Naive thymus-derived CD8-positive, alpha-beta T cell (primary cell): ENCODE measurements at regions not wholly inside any gene's neighbourhood (a gene's known extent, or its start where the extent isn't known, plus 50 kb on each side); places are given as distances from the start of the nearest gene placed in this dataset.

Experiments used
- ATAC-seq, 2 donors: fragments of 150-1000 bp; cut with Tn5 transposase in 1 of 2; sonication (Bioruptor Pico), chemical (Tn5 transposase) in 1 of 2; 1 replicate in 1 of 2; 2 replicates in 1 of 2; pipeline ENCODE4 v1.10.0; 2021; ENCODE audit warnings: mild to moderate bottlenecking in 2 of 2, moderate library complexity in 2 of 2
- POLR2A ChIA-PET: fragments of 350-600 bp; sonication (Branson Sonifier 250); formaldehyde crosslinking; loops from one replicate; lab custom pipeline; 2021; ENCODE audit warnings: antibody characterized with exemption; lab: Charles Lee
- DNase-seq, 10 donors: peaks; one replicate each; pipeline versions ENCODE4 v3.0.0 to v3.0.0-alpha.2; 2020 to 2022
- H3K27ac Mint-ChIP-seq, 10 donors: one replicate each; pipeline ENCODE4 v1.8.0; 2020 to 2022; ENCODE audit warnings: mild to moderate bottlenecking in 10 of 10, mixed read lengths in 10 of 10, moderate library complexity in 4 of 10, inconsistent platforms in 1 of 10
- H3K27me3 Mint-ChIP-seq, 5 donors: one replicate each; pipeline ENCODE4 v1.8.0; 2021 to 2022; ENCODE audit warnings: mixed read lengths in 5 of 5
- H3K36me3 Mint-ChIP-seq, 3 donors: one replicate each; pipeline ENCODE4 v1.8.0; 2020 to 2022; ENCODE audit warnings: mixed read lengths in 3 of 3, mild to moderate bottlenecking in 2 of 3, inconsistent platforms in 1 of 3
- H3K4me1 Mint-ChIP-seq, 4 donors: one replicate each; pipeline ENCODE4 v1.8.0; 2021 to 2022; ENCODE audit warnings: mixed read lengths in 4 of 4
- H3K4me3 Mint-ChIP-seq, 10 donors: one replicate each; pipeline ENCODE4 v1.8.0; 2020 to 2022; ENCODE audit warnings: mild to moderate bottlenecking in 10 of 10, mixed read lengths in 10 of 10, moderate library complexity in 6 of 10, inconsistent platforms in 1 of 10
- H3K9me3 Mint-ChIP-seq, 9 donors: one replicate each; pipeline ENCODE4 v1.8.0; 2020 to 2022; ENCODE audit warnings: mixed read lengths in 9 of 9, mild to moderate bottlenecking in 3 of 9, inconsistent platforms in 1 of 9, moderate library complexity in 1 of 9

GRCh38 chr5:98128271-98128670, 645.2 kb upstream of the RGMB start:
- DNase-seq, result no peak
- ATAC-seq, result no peak
- Mint-ChIP-seq H3K4me1 (no peaks in the 10 kb centered on the region), H3K27ac (no peak overlapping the region), H3K27me3 (no peaks in the 10 kb centered on the region), H3K4me3 (no peak overlapping the region), H3K36me3 (no peaks in the 10 kb centered on the region), H3K9me3 (peaks cover 0 to 7% (median 2%) of the 10 kb centered on the region in 9 donors)
- POLR2A ChIA-PET, result no interaction called here

- H3K4me1 Mint-ChIP-seq, result no peaks in the 10 kb centered on the region
- H3K36me3 Mint-ChIP-seq, result no peaks in the 10 kb centered on the region
- ATAC-seq (no peak), DNase-seq (no peak)
- no peaks in the 10 kb centered on the region for H3K27me3 Mint-ChIP-seq
- POLR2A ChIA-PET, result no interaction called here
- H3K9me3 Mint-ChIP-seq, result peaks cover 0 to 7% (median 2%) of the 10 kb centered on the region in 9 donors
- H3K27ac Mint-ChIP-seq, result no peak overlapping the region
- no peak overlapping the region for H3K4me3 Mint-ChIP-seq
Observed at GRCh38 chr5:98128846-98129245, 644.6 kb upstream of the RGMB start.

- POLR2A ChIA-PET, result no interaction called here
- H3K4me1 Mint-ChIP-seq, result no peaks in the 10 kb centered on the region
Observed at GRCh38 chr5:98130261-98131035, 643.0 kb upstream of the RGMB start.

GRCh38 chr5:98144116-98144515, 629.3 kb upstream of the RGMB start:
- POLR2A ChIA-PET, result no interaction called here
- no peak for ATAC-seq
- Mint-ChIP-seq H3K4me1 (no peaks in the 10 kb centered on the region), H3K27me3 (peaks cover 0 to 1% (median 0%) of the 10 kb centered on the region in 5 donors), H3K9me3 (peaks cover 0 to 4% (median 0%) of the 10 kb centered on the region in 9 donors), H3K27ac (no peak overlapping the region), H3K4me3 (no peak overlapping the region), H3K36me3 (no peaks in the 10 kb centered on the region)
- DNase-seq, result no peak

More at GRCh38 chr5:98130261-98131035, 643.0 kb upstream of the RGMB start:
- peaks cover 0 to 8% (median 3%) of the 10 kb centered on the region in 9 donors for H3K9me3 Mint-ChIP-seq
- no peak for DNase-seq
- H3K4me3 Mint-ChIP-seq, result no peak overlapping the region
- no peaks in the 10 kb centered on the region for H3K27me3 Mint-ChIP-seq
- no peaks in the 10 kb centered on the region for H3K36me3 Mint-ChIP-seq
- H3K27ac Mint-ChIP-seq, result no peak overlapping the region
- ATAC-seq, result no peak

- Mint-ChIP-seq H3K4me3 (no peak overlapping the region), H3K4me1 (no peaks in the 10 kb centered on the region), H3K27me3 (peaks cover 0 to 1% (median 0%) of the 10 kb centered on the region in 5 donors), H3K36me3 (no peaks in the 10 kb centered on the region), H3K9me3 (peaks cover 0 to 4% (median 0%) of the 10 kb centered on the region in 9 donors), H3K27ac (no peak overlapping the region)
- no peak for ATAC-seq
- DNase-seq, result no peak
- POLR2A ChIA-PET, result no interaction called here
Observed at GRCh38 chr5:98144710-98145109, 628.8 kb upstream of the RGMB start.

GRCh38 chr5:98157368-98157767, 616.1 kb upstream of the RGMB start:
- peaks cover 0 to 7% (median 0%) of the 10 kb centered on the region in 5 donors for H3K27me3 Mint-ChIP-seq
- POLR2A ChIA-PET, result no interaction called here
- H3K4me3 Mint-ChIP-seq, result no peak overlapping the region
- H3K27ac Mint-ChIP-seq, result no peak overlapping the region
- ATAC-seq, result no peak
- H3K4me1 Mint-ChIP-seq, result no peaks in the 10 kb centered on the region
- no peaks in the 10 kb centered on the region for H3K36me3 Mint-ChIP-seq
- no peak for DNase-seq
- peaks cover 0 to 3% (median 0%) of the 10 kb centered on the region in 9 donors for H3K9me3 Mint-ChIP-seq

GRCh38 chr5:98158440-98158839, 615.0 kb upstream of the RGMB start:
- no peak for ATAC-seq

GRCh38 chr5:98163796-98164493, 609.5 kb upstream of the RGMB start:
- no peaks in the 10 kb centered on the region for H3K36me3 Mint-ChIP-seq
- H3K27me3 Mint-ChIP-seq, result no peaks in the 10 kb centered on the region
- peaks cover 0 to 4% (median 0%) of the 10 kb centered on the region in 9 donors for H3K9me3 Mint-ChIP-seq
- ATAC-seq (no peak), DNase-seq (no peak)
- H3K4me3 Mint-ChIP-seq, result no peak overlapping the region
- POLR2A ChIA-PET, result no interaction called here
- H3K27ac Mint-ChIP-seq, result no peak overlapping the region
- no peaks in the 10 kb centered on the region for H3K4me1 Mint-ChIP-seq

More at GRCh38 chr5:98158440-98158839, 615.0 kb upstream of the RGMB start:
- POLR2A ChIA-PET, result no interaction called here
- Mint-ChIP-seq H3K27ac (no peak overlapping the region), H3K4me3 (no peak overlapping the region), H3K27me3 (peaks cover 0 to 3% (median 0%) of the 10 kb centered on the region in 5 donors), H3K4me1 (no peaks in the 10 kb centered on the region), H3K36me3 (no peaks in the 10 kb centered on the region), H3K9me3 (peaks cover 0 to 4% (median 0%) of the 10 kb centered on the region in 9 donors)
- DNase-seq, result no peak

- no peak for ATAC-seq
- POLR2A ChIA-PET, result no interaction called here
- H3K9me3 Mint-ChIP-seq, result no peaks in the 10 kb centered on the region
- H3K27ac Mint-ChIP-seq, result no peak overlapping the region
- no peak for DNase-seq
- no peak overlapping the region for H3K4me3 Mint-ChIP-seq
- no peaks in the 10 kb centered on the region for H3K4me1 Mint-ChIP-seq
- H3K27me3 Mint-ChIP-seq, result no peaks in the 10 kb centered on the region
- no peaks in the 10 kb centered on the region for H3K36me3 Mint-ChIP-seq
Observed at GRCh38 chr5:98168871-98169270, 604.6 kb upstream of the RGMB start.

- no peak overlapping the region for H3K27ac Mint-ChIP-seq
- no peaks in the 10 kb centered on the region for H3K27me3 Mint-ChIP-seq
- no peak for ATAC-seq
- H3K4me3 Mint-ChIP-seq, result no peak overlapping the region
- H3K4me1 Mint-ChIP-seq, result no peaks in the 10 kb centered on the region
- POLR2A ChIA-PET, result no interaction called here
- no peak for DNase-seq
- no peaks in the 10 kb centered on the region for H3K9me3 Mint-ChIP-seq
- no peaks in the 10 kb centered on the region for H3K36me3 Mint-ChIP-seq
Observed at GRCh38 chr5:98170994-98171393, 602.5 kb upstream of the RGMB start.

- H3K36me3 Mint-ChIP-seq, result no peaks in the 10 kb centered on the region
- ATAC-seq (no peak), DNase-seq (no peak)
- no peak overlapping the region for H3K4me3 Mint-ChIP-seq
- POLR2A ChIA-PET, result no interaction called here
- H3K9me3 Mint-ChIP-seq, result peaks cover 0 to 4% (median 0%) of the 10 kb centered on the region in 9 donors
- H3K4me1 Mint-ChIP-seq, result no peaks in the 10 kb centered on the region
- H3K27me3 Mint-ChIP-seq, result peaks cover 0 to 4% (median 0%) of the 10 kb centered on the region in 5 donors
- no peak overlapping the region for H3K27ac Mint-ChIP-seq
Observed at GRCh38 chr5:98173334-98173733, 600.1 kb upstream of the RGMB start.

- no peak for ATAC-seq
Observed at GRCh38 chr5:98175474-98175873, 598.0 kb upstream of the RGMB start.

More at GRCh38 chr5:98175474-98175873, 598.0 kb upstream of the RGMB start:
- POLR2A ChIA-PET, result no interaction called here
- Mint-ChIP-seq H3K4me3 (no peak overlapping the region), H3K4me1 (no peaks in the 10 kb centered on the region), H3K9me3 (peaks cover 0 to 4% (median 0%) of the 10 kb centered on the region in 9 donors), H3K27me3 (peaks cover 0 to 4% (median 3%) of the 10 kb centered on the region in 5 donors), H3K36me3 (no peaks in the 10 kb centered on the region), H3K27ac (no peak overlapping the region)
- no peak for DNase-seq
